Retinal pigment epithelial cell (primary cell): ENCODE measurements at regions not wholly inside any gene's neighbourhood (a gene's known extent, or its start where the extent isn't known, plus 50 kb on each side); places are given as distances from the start of the nearest gene placed in this dataset.
A peak's percentile ranks its signal among the peaks of the same experiment; 100 is the strongest.
"Not testable (repeated sequence)": the region's sequence is repeated elsewhere in the genome, so short reads cannot be mapped to it uniquely, and the experiment has no call there.

Experiments
- DNase-seq: peaks from one replicate; pipeline ENCODE4 v3.0.0-alpha.2; 2010; ENCODE audit warnings: low read depth
- H3K4me3 ChIP-seq: 2 replicates; pipeline ENCODE4 v1.5.1; 2011; ENCODE audit warnings: mild to moderate bottlenecking, low read length, control low read depth, moderate library complexity
- CTCF ChIP-seq: conservative IDR thresholded peaks from 2 replicates; pipeline ENCODE4 v1.5.1; 2011; ENCODE audit warnings: low read depth, low read length, control low read depth, inconsistent platforms

GRCh38 chr5:36407396-36407795 lies 105.7 kb upstream of the RANBP3L start:
- H3K4me3 ChIP-seq = no peak overlapping the region
- TF ChIP-seq CTCF = no peak
- no peak for DNase-seq

GRCh38 chr5:36409711-36410110 lies 108.0 kb upstream of the RANBP3L start:
- DNase-seq, H3K4me3 ChIP-seq: not testable (repeated sequence)

GRCh38 chr5:36410672-36411071 lies 109.0 kb upstream of the RANBP3L start:
- not testable (repeated sequence) for H3K4me3 ChIP-seq, DNase-seq

GRCh38 chr5:36414869-36415282 lies 113.2 kb upstream of the RANBP3L start:
- no peak overlapping the region for H3K4me3 ChIP-seq
- peak; percentile 42 for TF ChIP-seq CTCF
- peak; percentile 22 for DNase-seq

- DNase-seq = no peak
- no peak for TF ChIP-seq CTCF
- H3K4me3 ChIP-seq = no peak overlapping the region
Observed at GRCh38 chr5:36416605-36417004, 114.9 kb upstream of the RANBP3L start.

- DNase-seq = no peak
- no peak overlapping the region for H3K4me3 ChIP-seq
- TF ChIP-seq CTCF = no peak
Observed at GRCh38 chr5:36417221-36417620, 115.5 kb upstream of the RANBP3L start.

- TF ChIP-seq CTCF = no peak
- no peak overlapping the region for H3K4me3 ChIP-seq
- DNase-seq = no peak
Observed at GRCh38 chr5:36417668-36418067, 116.0 kb upstream of the RANBP3L start.

- TF ChIP-seq CTCF = no peak
- no peak for DNase-seq
- H3K4me3 ChIP-seq = no peak overlapping the region
Observed at GRCh38 chr5:36418152-36418979, 116.7 kb upstream of the RANBP3L start.
